ENCODE measurements at regions not wholly inside any gene's neighbourhood (a gene's known extent, or its start where the extent isn't known, plus 50 kb on each side); places are given as distances from the start of the nearest gene placed in this dataset.

GRCh38 chr4:178752954-178753525 is 1310.8 kb upstream of the AGA start:
- H3K4me3 ChIP-seq (ENCODE audit: low read length) = no peak overlapping the region
- TF ChIP-seq, protein P1, sequence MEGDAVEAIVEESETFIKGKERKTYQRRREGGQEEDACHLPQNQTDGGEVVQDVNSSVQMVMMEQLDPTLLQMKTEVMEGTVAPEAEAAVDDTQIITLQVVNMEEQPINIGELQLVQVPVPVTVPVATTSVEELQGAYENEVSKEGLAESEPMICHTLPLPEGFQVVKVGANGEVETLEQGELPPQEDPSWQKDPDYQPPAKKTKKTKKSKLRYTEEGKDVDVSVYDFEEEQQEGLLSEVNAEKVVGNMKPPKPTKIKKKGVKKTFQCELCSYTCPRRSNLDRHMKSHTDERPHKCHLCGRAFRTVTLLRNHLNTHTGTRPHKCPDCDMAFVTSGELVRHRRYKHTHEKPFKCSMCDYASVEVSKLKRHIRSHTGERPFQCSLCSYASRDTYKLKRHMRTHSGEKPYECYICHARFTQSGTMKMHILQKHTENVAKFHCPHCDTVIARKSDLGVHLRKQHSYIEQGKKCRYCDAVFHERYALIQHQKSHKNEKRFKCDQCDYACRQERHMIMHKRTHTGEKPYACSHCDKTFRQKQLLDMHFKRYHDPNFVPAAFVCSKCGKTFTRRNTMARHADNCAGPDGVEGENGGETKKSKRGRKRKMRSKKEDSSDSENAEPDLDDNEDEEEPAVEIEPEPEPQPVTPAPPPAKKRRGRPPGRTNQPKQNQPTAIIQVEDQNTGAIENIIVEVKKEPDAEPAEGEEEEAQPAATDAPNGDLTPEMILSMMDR (conservative IDR thresholded peaks at IDR 0.05; ENCODE audit: low read length) = no peak
- DNase-seq (ENCODE audit: low read depth) = no peak

DNA sequence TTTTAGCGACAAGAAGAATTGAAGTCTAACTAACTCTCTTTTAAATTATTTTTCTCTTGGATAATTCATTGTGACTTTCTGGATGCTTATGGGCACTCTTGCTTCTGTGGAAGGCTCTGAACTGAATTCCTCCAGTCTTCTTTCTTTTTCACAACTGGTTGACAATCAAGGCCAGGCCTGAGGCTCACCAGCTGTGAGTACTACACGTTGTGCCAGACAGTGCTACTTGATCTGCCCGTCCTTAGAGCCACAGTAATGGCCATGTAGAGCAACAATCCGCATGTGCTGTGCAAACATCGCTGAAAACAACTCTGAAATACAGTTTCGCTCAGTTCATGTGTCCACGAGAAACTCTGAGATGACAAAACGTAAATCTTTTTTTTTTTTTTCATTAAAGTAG is 1336.3 kb upstream of the AGA start:
- no peak for DNase-seq (ENCODE audit: low read depth)
- TF ChIP-seq, protein P1 (conservative IDR thresholded peaks at IDR 0.05; ENCODE audit: low read length) = no peak
- no peak overlapping the region for H3K4me3 ChIP-seq (ENCODE audit: low read length)

- DNase-seq (ENCODE audit: low read depth) = no peak
- no peak overlapping the region for H3K4me3 ChIP-seq (ENCODE audit: low read length)
- TF ChIP-seq, protein P1 (conservative IDR thresholded peaks at IDR 0.05; ENCODE audit: low read length) = no peak
Measured at GRCh38 chr4:178781779-178782178, 1339.5 kb upstream of the AGA start.

- no peak for DNase-seq (ENCODE audit: low read depth)
- TF ChIP-seq, protein P1 (conservative IDR thresholded peaks at IDR 0.05; ENCODE audit: low read length) = no peak
- H3K4me3 ChIP-seq (ENCODE audit: low read length) = no peak overlapping the region
Measured at GRCh38 chr4:178784491-178784890, 1342.3 kb upstream of the AGA start.

GRCh38 chr4:178789279-178789678 is 1347.0 kb upstream of the AGA start:
- TF ChIP-seq, protein P1 (conservative IDR thresholded peaks at IDR 0.05; ENCODE audit: low read length) = no peak
- no peak overlapping the region for H3K4me3 ChIP-seq (ENCODE audit: low read length)
- DNase-seq (ENCODE audit: low read depth) = no peak

GRCh38 chr4:178799204-178799603 is 1357.0 kb upstream of the AGA start:
- DNase-seq (ENCODE audit: low read depth) = no peak
- no peak overlapping the region for H3K4me3 ChIP-seq (ENCODE audit: low read length)

GRCh38 chr4:178808106-178808505 is 1365.9 kb upstream of the AGA start:
- TF ChIP-seq, protein P1 (conservative IDR thresholded peaks at IDR 0.05; ENCODE audit: low read length) = no peak

More at GRCh38 chr4:178799204-178799603, 1357.0 kb upstream of the AGA start:
- TF ChIP-seq, protein P1 (conservative IDR thresholded peaks at IDR 0.05; ENCODE audit: low read length) = no peak

More at GRCh38 chr4:178808106-178808505, 1365.9 kb upstream of the AGA start:
- DNase-seq (ENCODE audit: low read depth) = no peak
- H3K4me3 ChIP-seq (ENCODE audit: low read length) = no peak overlapping the region
